Erythroblast (primary cell): ENCODE measurements at regions not wholly inside any gene's neighbourhood (a gene's known extent, or its start where the extent isn't known, plus 50 kb on each side); places are given as distances from the start of the nearest gene placed in this dataset.

Experiments used
- DNase-seq, 2 experiments: peaks; one replicate each; lab custom pipeline; 2025; lab: John Stamatoyannopoulos, UW
- GATA1 ChIP-seq: IDR thresholded peaks from 2 replicates; pipeline ENCODE4 v1.6.1; 2011; ENCODE audit warnings: low read depth, mild to moderate bottlenecking, control low read depth, low read length, moderate library complexity
- POLR2A ChIP-seq: IDR thresholded peaks from 2 replicates; pipeline ENCODE4 v1.6.1; 2011; ENCODE audit warnings: mild to moderate bottlenecking, low read length

- DNase-seq: no peak
- TF ChIP-seq GATA1 (no peak), POLR2A (no peak)
Measured at GRCh38 chr7:98534493-98534892, 82.6 kb upstream of the NPTX2 start.

GRCh38 chr7:98531717-98532116 lies 85.4 kb upstream of the NPTX2 start:
- TF ChIP-seq GATA1 (no peak), POLR2A (no peak)
- no peak for DNase-seq

GRCh38 chr7:98528079-98528478 lies 89.0 kb upstream of the NPTX2 start:
- TF ChIP-seq GATA1 (no peak), POLR2A (no peak)

GRCh38 chr7:98526059-98526458 lies 91.0 kb upstream of the NPTX2 start:
- no peak for TF ChIP-seq POLR2A
- no peak for TF ChIP-seq GATA1
- DNase-seq: no peak

More at GRCh38 chr7:98528079-98528478, 89.0 kb upstream of the NPTX2 start:
- DNase-seq: no peak

- DNase-seq: no peak
- TF ChIP-seq POLR2A: no peak
- no peak for TF ChIP-seq GATA1
Measured at GRCh38 chr7:98521089-98521692, 95.9 kb upstream of the NPTX2 start.

- TF ChIP-seq GATA1 (no peak), POLR2A (no peak)
- DNase-seq: no peak
Measured at GRCh38 chr7:98520356-98520951, 96.6 kb upstream of the NPTX2 start.

- no peak for TF ChIP-seq POLR2A
- TF ChIP-seq GATA1: no peak
- no peak for DNase-seq
Measured at GRCh38 chr7:98518159-98518947, 98.7 kb upstream of the NPTX2 start.

- no peak for DNase-seq
- TF ChIP-seq POLR2A (no peak), GATA1 (no peak)
Measured at GRCh38 chr7:98515201-98515600, 101.9 kb upstream of the NPTX2 start.

GRCh38 chr7:98514211-98515031 lies 102.7 kb upstream of the NPTX2 start:
- TF ChIP-seq POLR2A: no peak

GRCh38 chr7:98511175-98511574 lies 105.9 kb upstream of the NPTX2 start:
- no peak for DNase-seq
- TF ChIP-seq GATA1: no peak
- no peak for TF ChIP-seq POLR2A

More at GRCh38 chr7:98514211-98515031, 102.7 kb upstream of the NPTX2 start:
- no peak for DNase-seq

- TF ChIP-seq GATA1 (no peak), POLR2A (no peak)
- DNase-seq: no peak
Measured at GRCh38 chr7:98509836-98510235, 107.2 kb upstream of the NPTX2 start.

GRCh38 chr7:98506471-98506870 lies 105.6 kb upstream of the BAIAP2L1 start:
- no peak for DNase-seq
- TF ChIP-seq GATA1: no peak
- TF ChIP-seq POLR2A: no peak

GRCh38 chr7:98500764-98501163 lies 99.9 kb upstream of the BAIAP2L1 start:
- DNase-seq: no peak
- TF ChIP-seq POLR2A: no peak
- TF ChIP-seq GATA1: no peak
